HG02763 (cell line): ENCODE measurements at regions not wholly inside any gene's neighbourhood (a gene's known extent, or its start where the extent isn't known, plus 50 kb on each side); places are given as distances from the start of the nearest gene placed in this dataset.
"Not testable (repeated sequence)": the region's sequence is repeated elsewhere in the genome, so short reads cannot be mapped to it uniquely, and the experiment has no call there.

ENCODE experiments used
- ATAC-seq: cut with Tn5 transposase; IDR thresholded peaks from one replicate; pipeline ENCODE4 v1.9.1; 2021; ENCODE audit warnings: mild to moderate bottlenecking, moderate library complexity; ENCODE audit not compliant: unreplicated experiment

DNA sequence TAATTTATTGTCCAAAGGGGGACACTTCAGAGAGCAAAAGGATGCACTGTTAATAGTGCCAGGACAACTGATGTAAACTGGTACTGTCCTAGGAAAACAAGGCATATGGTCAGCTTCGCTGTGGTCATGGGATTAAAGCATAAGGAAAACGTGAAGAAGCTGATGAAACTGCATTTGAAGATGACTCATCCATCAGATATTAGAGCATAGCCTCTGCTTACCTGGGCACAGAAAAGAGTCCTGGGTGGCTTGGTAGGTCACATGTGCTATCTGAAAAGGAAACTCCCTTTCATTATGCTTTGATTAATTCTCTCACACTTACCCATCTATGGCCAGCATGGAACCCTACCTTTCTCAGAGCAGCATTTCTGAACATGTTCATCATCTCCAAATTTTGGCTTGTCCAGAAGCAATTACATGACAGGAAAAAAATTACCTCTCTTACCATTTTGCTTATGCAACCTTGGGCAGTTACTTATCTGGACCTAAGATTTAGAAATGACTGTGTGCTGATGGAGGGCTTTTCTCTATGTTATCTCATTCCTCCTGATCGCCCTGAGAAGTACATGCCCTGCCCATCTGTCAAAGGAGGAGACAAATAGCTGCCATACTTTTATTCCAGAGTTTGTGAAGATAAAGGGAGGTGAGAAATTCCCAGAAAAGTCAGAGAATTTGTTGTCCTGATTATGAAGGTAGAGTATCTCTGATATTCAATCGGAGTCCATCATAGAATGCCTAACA is 275.3 kb upstream of the SLC14A2 start:
- ATAC-seq: no peak

DNA sequence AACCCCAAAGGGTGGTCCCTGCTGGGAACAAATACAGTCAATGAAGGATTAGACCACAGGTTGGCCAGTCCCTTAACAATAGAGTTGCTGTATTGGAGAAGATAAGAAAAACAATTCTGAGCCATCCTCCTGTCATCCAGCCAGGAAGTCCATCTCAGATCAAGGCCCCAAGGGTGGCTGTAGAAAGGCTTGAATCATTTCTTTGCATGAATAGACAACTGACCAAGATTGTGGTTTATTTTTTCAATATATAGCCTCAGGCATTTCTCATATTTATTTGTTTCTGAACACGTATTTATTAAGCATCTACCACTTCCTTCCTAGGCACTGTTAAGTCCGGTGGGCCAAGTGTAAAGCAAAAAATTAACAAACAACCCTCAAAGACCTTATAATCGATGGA is 274.4 kb upstream of the SLC14A2 start:
- ATAC-seq: no peak

DNA sequence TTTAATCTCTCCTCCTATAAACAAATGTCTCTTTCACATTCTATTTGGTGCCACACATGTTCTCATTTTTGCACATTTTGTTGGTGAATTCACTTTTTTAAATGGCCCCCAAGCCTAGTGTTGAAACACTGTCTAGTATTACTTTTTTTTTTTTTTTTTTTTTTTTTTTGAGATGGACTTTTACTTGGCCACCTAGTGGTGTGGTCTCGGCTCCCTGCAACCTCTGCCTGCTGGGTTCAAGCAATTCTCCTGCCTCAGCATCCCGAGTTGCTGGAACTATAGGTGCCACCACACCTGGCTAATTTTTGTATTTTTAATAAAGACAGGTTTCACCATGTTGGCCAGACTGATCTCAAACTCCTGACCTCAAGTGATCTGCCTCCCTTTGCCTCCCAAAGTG is 273.8 kb upstream of the SLC14A2 start:
- ATAC-seq: no peak

DNA sequence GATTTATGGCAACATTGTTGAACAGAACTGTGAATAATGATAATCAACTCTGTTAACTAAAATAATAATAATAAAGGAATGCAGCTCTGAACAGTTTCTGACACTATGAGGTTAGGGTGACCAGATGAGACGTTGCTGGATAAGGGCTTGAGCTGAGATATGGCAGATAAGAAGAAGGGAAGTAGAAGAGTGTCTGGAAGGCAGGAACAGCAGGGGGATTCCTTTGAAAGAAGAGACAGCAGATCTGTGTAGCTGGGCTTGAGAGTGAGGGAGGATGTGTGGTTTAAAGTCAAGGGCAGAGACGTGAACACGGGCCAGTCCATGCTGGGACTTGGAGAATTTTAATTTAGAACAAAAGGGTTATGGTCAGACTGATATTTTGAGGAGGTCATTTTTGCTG is 273.1 kb upstream of the SLC14A2 start:
- no peak for ATAC-seq

DNA sequence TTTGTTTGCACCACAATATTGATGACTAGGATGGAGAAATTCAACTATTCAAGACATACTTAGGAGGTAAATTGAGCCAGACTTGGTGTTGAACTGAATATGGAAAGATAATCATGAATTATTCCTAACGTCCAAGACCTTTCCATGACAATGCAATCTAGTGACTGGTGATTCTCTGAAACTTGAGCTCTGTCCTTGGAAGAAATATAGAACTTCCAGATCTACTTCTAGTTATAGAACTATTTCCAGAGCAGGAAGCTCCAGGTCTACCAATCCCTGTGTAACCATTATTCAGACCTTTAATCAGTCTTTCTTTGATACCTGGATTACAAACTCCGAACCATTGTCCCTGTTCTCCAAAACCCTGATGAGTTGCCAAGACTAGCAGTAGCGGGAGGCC is 272.6 kb upstream of the SLC14A2 start:
- no peak for ATAC-seq

DNA sequence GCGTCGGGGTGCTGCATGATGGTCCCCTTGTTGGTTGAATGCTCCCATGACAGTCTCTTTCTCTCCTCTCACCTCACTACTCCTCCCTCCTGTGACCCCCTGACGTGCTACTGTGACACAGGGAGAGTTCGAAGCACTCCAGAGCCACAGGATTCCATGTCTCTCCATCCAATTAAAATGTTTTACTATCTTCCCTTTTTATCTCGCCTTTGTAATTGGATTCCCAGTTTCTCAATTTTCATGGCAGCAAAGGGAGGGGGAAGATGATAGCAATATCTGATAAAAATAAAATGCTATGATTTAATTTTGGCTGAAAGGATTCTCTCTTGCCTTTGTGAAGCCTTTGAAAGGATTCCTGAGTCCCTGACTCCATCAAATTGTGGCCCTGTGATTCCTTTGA is 271.9 kb upstream of the SLC14A2 start:
- no peak for ATAC-seq

DNA sequence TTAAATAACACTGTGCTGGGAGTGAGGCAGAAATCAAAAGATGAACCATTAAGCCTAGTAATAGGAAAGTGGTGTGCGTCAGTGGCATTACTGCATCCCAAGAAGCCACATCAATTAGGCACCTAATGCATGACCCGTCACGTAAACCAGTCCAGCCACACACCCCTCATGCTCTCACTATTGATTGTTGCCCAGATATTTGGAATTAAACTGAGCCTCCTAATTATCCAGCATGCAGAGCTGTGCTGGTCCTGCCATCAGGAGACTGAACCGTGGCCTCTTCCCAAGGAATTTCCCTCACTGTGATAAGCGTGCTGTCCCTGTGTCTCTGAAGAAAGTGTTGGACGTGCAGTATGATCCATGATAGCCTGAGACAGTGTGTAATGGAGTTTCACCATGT is 270.6 kb upstream of the SLC14A2 start:
- not testable (repeated sequence) for ATAC-seq

DNA sequence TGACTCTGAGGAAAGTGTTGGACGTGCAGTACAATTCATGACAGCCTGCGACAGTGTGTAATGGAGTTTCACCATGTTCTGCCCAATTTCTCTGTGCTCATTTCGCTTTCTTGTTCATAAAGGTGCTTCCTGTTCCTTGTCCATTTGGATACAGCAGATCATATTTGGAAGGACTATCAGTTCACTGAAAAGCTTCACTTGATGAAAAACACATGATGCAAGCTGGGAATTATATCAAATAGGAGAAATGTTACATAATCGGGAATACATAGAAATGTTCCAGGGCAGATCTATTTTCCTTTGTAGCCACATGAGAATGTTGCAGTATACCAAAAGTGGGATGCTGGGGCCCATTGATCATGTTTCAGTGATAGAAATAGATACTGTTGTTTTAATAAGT is 266.3 kb upstream of the SLC14A2 start:
- ATAC-seq: no peak

DNA sequence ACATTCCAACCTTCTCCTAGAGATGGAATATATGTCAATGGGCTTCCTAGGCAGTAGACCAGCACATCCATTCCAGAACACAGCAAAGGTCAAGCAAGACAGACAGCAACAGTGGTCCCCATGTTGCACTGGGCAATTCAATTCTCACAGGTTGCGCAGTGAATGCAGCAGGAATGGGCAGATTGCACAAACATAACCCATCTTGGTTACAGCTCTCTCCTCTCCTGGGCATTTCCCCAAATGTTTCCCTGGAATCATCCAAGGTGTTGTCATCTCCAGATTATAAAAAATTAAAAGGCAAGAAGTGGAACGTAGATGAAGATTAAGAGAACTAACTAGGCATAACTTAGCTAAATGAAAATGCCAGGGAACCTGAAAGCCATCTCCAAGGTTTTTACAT is 265.8 kb upstream of the SLC14A2 start:
- no peak for ATAC-seq

DNA sequence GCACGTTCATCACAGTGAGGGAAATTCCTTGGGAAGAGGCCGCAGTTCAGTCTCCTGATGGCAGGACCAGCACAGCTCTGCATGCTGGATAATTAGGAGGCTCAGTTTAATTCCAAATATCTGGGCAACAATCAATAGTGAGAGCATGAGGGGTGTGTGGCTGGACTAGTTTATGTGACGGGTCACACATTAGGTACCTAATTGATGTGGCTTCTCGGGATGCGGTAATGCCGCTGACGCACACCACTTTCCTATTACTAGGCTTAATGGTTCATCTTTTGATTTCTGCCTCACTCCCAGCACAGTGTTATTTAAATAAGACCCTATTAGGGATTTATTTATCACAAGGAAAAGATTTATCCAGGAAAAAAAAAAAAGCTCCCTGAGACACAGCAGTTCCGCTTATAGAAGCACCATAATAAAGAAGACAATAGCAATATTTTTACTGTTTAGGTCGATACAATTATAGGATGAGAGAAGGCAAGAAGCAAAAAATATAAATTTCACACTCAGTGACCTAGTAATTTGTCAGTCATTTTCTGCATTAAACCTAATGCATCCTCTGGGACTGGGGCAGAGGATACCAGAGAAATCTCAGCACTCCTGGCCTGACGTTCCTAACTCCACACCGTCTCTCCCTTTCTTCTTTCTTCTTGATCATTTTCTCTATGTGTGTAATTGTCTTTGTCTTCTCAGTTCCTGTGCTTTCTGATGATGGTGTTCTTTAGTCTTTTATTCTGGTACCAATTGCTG is 264.7 kb upstream of the SLC14A2 start:
- ATAC-seq: no peak

DNA sequence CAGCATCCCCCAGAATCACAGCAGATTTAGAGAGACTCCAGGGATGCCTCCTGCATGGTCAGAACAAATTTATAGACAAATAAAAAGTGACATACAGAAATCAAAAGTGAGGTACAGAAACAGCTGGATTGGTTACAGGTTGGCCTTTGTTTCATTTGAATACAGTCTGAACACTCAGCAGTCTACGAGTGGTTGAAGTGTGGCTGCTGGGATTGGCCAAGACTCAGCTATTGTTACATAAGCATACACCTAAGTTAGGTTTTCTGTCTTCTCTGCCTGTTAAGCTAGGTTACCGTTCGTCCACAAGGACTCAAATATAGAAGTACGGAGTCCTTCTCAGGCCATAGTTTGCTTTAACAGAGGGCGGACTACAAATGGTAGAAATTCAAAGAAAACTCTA is 262.4 kb upstream of the SLC14A2 start:
- ATAC-seq: no peak

DNA sequence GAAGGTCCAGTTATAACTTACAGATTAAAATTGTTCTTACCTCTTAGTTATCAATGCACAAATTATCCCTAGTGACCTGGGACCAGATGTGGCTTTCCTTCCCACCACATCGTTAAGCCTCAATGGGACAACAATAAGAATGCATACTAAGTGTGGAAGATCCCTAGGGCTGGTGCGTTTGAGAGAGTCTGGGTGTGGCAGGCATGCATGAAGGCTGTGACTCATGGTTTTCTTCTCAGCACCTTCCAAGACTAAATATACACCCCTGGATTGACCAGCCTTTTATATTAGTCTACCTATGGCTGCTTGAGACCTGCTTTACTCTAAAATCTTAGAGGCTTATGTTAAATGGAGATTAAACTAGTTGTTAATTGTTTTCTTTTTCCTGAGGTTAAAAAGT is 261.7 kb upstream of the SLC14A2 start:
- no peak for ATAC-seq

DNA sequence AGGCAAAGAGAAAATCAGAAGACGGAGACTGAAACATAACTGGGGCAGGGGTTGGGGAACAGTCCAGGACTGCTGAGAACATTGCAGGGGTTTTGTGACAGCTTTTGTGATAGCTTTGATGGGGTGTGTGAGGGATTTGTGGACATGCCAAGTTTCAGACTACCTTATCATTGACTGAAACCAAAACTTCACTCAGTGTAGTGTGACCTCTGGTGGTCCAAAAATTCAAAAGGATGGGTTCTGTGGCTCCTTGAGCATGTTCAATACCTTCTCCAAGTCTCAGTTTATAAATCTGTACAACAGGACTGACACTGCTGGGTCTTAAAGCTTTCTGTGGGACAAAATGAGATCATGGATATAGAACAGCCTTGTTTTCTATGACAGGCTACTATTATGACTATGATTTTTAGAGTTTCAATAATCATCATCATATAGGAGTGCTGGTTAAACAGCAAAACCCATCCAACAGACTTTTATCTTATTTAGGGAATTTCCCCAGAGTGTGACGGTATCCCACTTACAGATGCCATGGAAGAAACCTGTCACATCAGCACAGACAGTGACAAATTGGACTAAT is 259.2 kb upstream of the SLC14A2 start:
- ATAC-seq: no peak

DNA sequence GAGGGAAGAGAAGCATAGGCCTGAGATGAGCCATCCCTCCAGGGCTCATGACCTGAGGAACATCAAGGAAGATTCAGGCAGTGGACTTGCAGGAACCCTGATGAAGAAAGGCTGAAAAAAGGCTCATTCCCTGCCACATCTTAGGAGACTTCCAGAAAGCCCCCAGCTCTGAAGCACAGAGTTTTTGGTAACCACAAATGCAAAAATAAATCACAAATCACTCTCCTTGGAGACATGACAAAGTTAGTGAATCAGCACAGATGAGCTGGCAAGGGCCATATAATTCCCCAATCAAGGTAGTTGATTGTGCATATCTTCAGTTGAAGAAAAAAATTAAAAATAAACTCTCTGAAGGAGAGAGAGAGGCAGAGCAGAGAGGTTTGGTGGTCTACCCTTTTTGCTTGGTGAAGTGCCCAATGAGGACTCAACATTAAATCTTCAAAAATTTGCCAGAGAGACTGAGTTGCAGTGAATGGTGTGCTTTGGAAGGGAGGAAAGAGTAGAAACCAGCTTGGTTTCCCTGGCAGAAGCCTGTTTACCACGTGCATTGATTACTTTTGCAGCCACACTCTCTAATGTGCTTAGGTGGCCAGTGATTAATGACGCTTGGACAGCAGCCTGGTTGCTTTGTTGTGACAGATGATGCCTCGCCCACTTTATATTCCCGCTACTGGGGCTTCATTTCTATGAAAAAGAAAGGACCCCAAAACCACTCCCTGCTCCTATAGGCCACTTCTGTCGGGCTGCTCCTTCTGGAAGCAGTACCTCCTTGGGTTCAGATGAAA is 257.4 kb upstream of the SLC14A2 start:
- ATAC-seq: no peak

DNA sequence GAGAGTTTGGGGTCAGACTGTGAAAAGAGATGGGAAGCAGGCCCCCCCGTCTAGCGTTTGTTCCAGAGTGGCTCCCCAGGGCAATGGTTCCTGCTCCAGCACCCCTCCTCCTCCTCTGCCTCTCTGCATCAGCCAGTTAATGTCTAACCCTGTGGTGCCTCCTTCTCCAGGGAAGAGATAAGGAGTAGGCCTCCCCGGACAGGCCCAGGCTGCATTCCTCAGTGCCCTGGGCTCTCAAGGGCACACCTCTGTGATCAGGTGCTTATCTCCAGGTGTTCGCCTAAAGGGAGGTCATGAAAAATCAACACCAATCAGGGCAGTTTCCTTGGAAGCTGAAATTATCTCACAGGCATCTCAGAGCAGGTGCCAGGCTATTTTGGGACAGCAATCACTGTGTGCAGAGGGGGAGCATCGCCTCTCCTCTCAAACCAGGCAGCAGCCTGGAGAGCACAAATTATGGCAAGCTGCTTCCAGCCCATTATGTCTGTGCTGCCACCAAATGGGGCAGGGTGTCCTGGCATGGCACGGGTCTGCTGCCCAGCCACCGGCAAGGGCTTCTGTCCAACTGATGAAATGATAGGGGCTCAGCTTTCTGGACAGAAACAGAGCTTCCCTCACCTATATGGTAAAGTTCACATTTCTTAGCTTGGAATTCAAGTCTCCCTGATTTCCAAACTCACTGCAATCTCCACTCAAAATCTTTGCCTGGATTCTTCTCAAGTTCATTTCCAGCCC is 255.8 kb upstream of the SLC14A2 start:
- no peak for ATAC-seq

DNA sequence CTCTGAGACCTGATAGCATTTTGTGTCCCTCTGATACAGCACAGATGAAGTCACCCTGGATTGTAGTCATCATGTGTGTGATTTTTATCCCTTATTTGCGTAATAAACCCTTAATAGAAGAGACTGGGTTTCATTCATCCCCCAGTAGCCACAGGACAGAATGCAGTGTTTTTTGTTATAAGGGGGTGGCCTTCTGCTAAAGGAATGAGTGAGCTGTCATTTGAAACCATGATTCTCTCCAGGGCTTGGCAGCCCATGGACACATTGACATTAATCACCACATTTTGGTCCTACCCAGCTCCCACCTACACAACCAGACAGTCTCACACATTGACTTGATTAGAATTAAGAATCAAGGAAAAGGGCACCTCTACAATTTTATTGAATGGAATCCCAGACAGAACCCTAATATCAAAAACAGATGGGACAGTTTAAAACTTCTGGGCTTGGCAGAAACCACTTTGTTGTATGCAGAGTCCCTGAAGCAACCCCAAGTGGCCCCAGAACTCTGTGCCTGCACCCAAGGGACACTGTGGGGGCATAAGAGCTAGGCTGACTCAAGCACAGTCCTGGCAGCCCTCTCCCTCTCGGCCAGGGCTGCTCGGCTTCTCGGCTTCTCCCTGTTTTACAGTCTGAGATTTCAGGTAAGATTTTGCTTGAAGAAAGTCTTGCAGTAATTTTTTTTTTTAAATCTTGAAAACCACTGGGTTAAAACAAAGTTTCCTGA is 254.0 kb upstream of the SLC14A2 start:
- ATAC-seq: no peak

DNA sequence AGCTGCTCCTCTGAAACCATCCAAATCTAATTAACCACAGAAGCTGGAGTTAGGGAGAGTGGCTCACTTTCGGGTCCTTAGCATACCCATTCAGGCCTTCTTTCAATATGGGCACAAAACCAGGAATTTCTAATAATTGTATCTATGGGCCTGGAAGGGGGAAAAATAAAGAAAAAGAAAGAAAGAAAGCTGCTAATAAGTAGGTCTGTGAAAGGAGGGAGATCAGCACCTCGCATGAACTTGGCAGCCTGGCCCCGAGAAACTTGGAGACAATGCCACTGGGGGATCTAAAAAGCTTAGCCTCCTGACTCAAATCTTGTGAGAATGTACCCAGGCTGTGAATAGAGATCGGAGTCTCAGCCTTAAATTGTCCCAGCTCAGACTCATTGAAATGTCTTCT is 252.1 kb upstream of the SLC14A2 start:
- ATAC-seq: no peak

DNA sequence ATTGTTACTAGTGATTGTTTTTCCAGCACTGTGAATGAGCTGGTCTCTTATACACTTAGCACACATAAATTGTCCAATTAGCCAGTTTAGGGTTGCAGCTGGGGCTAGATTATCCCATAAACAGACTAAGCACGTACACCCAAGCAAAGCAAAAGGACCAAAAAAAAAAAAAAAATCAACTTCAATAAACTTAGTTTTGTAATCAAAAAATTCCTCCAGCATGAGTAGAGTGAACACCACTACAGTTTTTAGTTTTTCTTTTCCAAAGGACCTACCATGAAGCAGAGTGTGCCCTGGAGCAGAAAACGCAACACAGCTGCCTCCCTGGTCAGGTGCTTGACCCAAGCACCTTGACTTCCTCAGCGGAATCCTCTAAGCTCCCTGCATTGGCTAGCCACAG is 249.4 kb upstream of the SLC14A2 start:
- no peak for ATAC-seq

DNA sequence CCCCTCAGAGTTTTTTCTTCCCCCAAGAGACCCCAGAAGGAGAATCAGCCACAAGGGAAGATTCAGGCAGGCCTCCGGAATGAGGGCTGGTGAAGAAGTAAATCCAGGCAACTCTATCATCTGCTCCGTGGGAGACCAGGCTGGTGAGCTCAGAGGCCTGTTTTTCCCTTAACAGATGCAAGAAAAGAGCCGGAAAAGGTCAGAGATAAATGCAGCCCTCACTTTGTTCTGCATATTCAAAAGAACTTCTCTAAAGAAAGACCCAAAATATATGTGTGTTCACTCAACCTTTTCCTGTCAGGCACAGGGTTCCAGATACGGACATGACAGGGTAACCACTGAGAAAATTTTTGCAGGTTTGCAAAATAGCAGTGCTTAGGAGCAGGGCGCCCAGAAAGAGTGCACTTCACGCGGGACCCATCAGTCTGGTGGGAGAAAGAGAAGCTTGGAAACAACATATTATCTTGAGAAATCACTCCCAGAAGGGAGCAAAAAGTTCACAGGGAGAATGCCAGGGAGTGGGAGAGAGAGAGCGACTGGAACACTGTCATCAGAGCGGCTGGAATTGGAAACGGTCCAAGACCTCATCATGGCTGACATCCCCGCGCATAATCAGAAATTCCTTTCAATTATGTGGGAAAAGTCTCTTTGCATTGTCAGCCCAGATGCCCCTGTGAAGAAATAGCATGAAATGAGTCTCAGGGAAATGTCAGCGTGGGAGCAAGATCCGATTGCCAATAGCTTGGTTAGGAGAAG is 244.8 kb upstream of the SLC14A2 start:
- ATAC-seq: no peak
